ENCODE measurements at regions not wholly inside any gene's neighbourhood (a gene's known extent, or its start where the extent isn't known, plus 50 kb on each side); places are given as distances from the start of the nearest gene placed in this dataset.

- intact Hi-C loops (cut with DNase I; ENCODE audit: low total_unique reads), result no loop called here
- no peak for TF ChIP-seq POLR2A (IDR thresholded peaks at IDR 0.05)
- TF ChIP-seq CTCF (IDR thresholded peaks at IDR 0.05), result no peak
- TF ChIP-seq POLR2AphosphoS5 (IDR thresholded peaks at IDR 0.05), result no peak
- H3K27me3 ChIP-seq, result no peaks in the 10 kb centered on the region
- no peaks in the 10 kb centered on the region for H3K4me1 ChIP-seq
- no peak for DNase-seq (ENCODE audit: low spot score in 2 of 2)
- H3K36me3 ChIP-seq, result no peaks in the 10 kb centered on the region
- no peak overlapping the region for H3K4me3 ChIP-seq
- no peaks in the 10 kb centered on the region for H3K9me3 ChIP-seq
- H3K27ac ChIP-seq, result no peak overlapping the region
These were observed 92.6 kb upstream of the NDUFV2 start for GRCh38 chr18:9009703-9010488.

GRCh38 chr18:9011431-9011830 is 91.1 kb upstream of the NDUFV2 start:
- Histone ChIP-seq H3K4me1 (no peaks in the 10 kb centered on the region), H3K27ac (no peak overlapping the region), H3K4me3 (no peak overlapping the region), H3K9me3 (no peaks in the 10 kb centered on the region), H3K36me3 (no peaks in the 10 kb centered on the region), H3K27me3 (no peaks in the 10 kb centered on the region)
- no peak for DNase-seq (ENCODE audit: low spot score in 2 of 2)
- intact Hi-C loops (cut with DNase I; ENCODE audit: low total_unique reads), result no loop called here
- TF ChIP-seq POLR2AphosphoS5 (IDR thresholded peaks at IDR 0.05) (no peak), CTCF (IDR thresholded peaks at IDR 0.05) (no peak), POLR2A (IDR thresholded peaks at IDR 0.05) (no peak)

DNA sequence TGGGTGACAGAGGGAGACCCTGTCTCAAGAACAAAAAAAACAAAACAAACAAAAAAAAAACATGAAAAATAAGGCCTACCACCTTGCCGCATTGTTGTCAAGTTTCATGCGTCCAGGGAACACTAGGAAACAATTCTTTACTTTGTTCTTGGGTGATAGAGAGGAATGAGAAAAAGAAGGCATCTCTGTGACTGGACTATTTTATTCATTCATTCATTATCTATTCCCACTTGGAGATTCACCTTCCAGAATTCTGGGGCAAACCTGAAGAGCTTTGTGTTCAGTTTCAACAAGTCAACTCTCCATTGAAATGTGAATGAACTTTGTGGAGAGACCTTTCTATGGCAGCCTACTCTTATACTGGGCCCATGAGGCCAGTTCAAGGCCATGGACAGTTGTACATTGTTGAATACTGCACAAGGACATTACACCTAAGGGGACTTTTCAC is 88.5 kb upstream of the NDUFV2 start:
- TF ChIP-seq CTCF (IDR thresholded peaks at IDR 0.05) (no peak), POLR2AphosphoS5 (IDR thresholded peaks at IDR 0.05) (no peak), POLR2A (IDR thresholded peaks at IDR 0.05) (no peak)
- intact Hi-C loops (cut with DNase I; ENCODE audit: low total_unique reads), result no loop called here
- Histone ChIP-seq H3K4me1 (peaks cover 0 to 11% of the 10 kb centered on the region in 2 donors), H3K9me3 (peaks cover 3 to 4% of the 10 kb centered on the region in 2 donors), H3K27me3 (no peaks in the 10 kb centered on the region), H3K27ac (no peak overlapping the region), H3K4me3 (no peak overlapping the region), H3K36me3 (no peaks in the 10 kb centered on the region)
- DNase-seq (ENCODE audit: low spot score in 2 of 2), result no peak

DNA sequence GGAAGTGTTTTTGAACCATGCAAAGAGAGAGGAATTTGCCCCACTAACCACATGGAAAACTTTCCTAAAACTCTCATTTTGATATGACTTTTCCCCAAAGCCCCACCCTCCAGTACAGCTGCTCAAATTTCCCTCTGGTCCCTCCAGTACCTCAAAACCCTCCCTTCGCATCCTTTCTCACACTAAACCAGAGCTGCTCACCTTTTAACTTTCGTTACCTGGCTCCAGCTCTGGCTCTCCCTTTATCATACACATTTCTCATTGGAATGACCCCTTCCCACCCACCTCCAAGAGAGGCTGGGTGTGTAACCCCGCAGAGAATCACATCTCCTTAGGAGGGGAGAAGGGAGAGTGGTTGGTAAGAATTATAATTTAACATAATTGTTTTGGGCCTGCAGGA is 86.8 kb upstream of the NDUFV2 start:
- Histone ChIP-seq H3K9me3 (peaks cover 3 to 4% of the 10 kb centered on the region in 2 donors), H3K27me3 (no peaks in the 10 kb centered on the region), H3K27ac (no peak overlapping the region)

More for the DNA sequence above, 86.8 kb upstream of the NDUFV2 start:
- intact Hi-C loops (cut with DNase I; ENCODE audit: low total_unique reads), result no loop called here
- Histone ChIP-seq H3K36me3 (no peaks in the 10 kb centered on the region), H3K4me1 (peaks cover 0 to 11% of the 10 kb centered on the region in 2 donors), H3K4me3 (no peak overlapping the region)
- no peak for DNase-seq (ENCODE audit: low spot score in 2 of 2)
- TF ChIP-seq POLR2A (IDR thresholded peaks at IDR 0.05) (no peak), CTCF (IDR thresholded peaks at IDR 0.05) (no peak), POLR2AphosphoS5 (IDR thresholded peaks at IDR 0.05) (no peak)

Measured in breast epithelium (tissue), 4 donors.